Stimulated activated CD4-positive, alpha-beta T cell treated with anti-CD3 and anti-CD28 coated beads, Interleukin-15, amount 100 ng/mL, for 24 hours (primary cell): ENCODE measurements at regions not wholly inside any gene's neighbourhood (a gene's known extent, or its start where the extent isn't known, plus 50 kb on each side); places are given as distances from the start of the nearest gene placed in this dataset.
A peak's percentile ranks its signal among the peaks of the same experiment; 100 is the strongest.
"Not testable (repeated sequence)": the region's sequence is repeated elsewhere in the genome, so short reads cannot be mapped to it uniquely, and the experiment has no call there.

Source experiments
- DNase-seq: peaks from one replicate; pipeline ENCODE4 v3.0.0-alpha.2; 2020

GRCh38 chr11:12585861-12586260 is 88.4 kb upstream of the TEAD1 start:
- DNase-seq = no peak

GRCh38 chr11:12587333-12587991 is 86.8 kb upstream of the TEAD1 start:
- no peak for DNase-seq

GRCh38 chr11:12591706-12592105 is 82.5 kb upstream of the TEAD1 start:
- no peak for DNase-seq

- no peak for DNase-seq
Observed at GRCh38 chr11:12592283-12592682, 81.9 kb upstream of the TEAD1 start.

GRCh38 chr11:12595089-12595847 is 79.0 kb upstream of the TEAD1 start:
- DNase-seq = not testable (repeated sequence)

- DNase-seq = no peak
Observed at GRCh38 chr11:12598330-12599256, 75.6 kb upstream of the TEAD1 start.

- peak; percentile 64 for DNase-seq
Observed at GRCh38 chr11:12599408-12600143, 74.6 kb upstream of the TEAD1 start.

- no peak for DNase-seq
Observed at GRCh38 chr11:12600829-12601228, 73.4 kb upstream of the TEAD1 start.

GRCh38 chr11:12602421-12602820 is 71.8 kb upstream of the TEAD1 start:
- no peak for DNase-seq

GRCh38 chr11:12603143-12604088 is 70.8 kb upstream of the TEAD1 start:
- no peak for DNase-seq

GRCh38 chr11:12604557-12605153 is 69.6 kb upstream of the TEAD1 start:
- DNase-seq = no peak

GRCh38 chr11:12606597-12606996 is 67.6 kb upstream of the TEAD1 start:
- DNase-seq = no peak

- not testable (repeated sequence) for DNase-seq
Observed at GRCh38 chr11:12608678-12609077, 65.5 kb upstream of the TEAD1 start.

- DNase-seq = no peak
Observed at GRCh38 chr11:12611352-12611751, 62.9 kb upstream of the TEAD1 start.

GRCh38 chr11:12617632-12618031 is 56.6 kb upstream of the TEAD1 start:
- DNase-seq = no peak

- DNase-seq = no peak
Observed at GRCh38 chr11:12618743-12619540, 55.3 kb upstream of the TEAD1 start.

- DNase-seq = no peak
Observed at GRCh38 chr11:12623869-12624268, 50.4 kb upstream of the TEAD1 start.
